Peyer's patch (tissue), 4 donors: ENCODE measurements at regions not wholly inside any gene's neighbourhood (a gene's known extent, or its start where the extent isn't known, plus 50 kb on each side); places are given as distances from the start of the nearest gene placed in this dataset.

Experiments used
- CTCF ChIP-seq, 6 experiments: fragments of 450-650 bp in 4 of 6; fragments of 200-600 bp in 2 of 6; sonication (generic) in 1 of 6; IDR thresholded peaks; one replicate each; pipeline ENCODE4 v1.5.1; 2017 to 2019; ENCODE audit warnings: antibody characterized with exemption in 6 of 6, mild to moderate bottlenecking in 3 of 6, moderate library complexity in 1 of 6
- POLR2A ChIP-seq, 2 donors: fragments of 450-650 bp; IDR thresholded peaks; one replicate each; pipeline ENCODE4 v1.5.1; 2017; ENCODE audit warnings: antibody characterized with exemption in 2 of 2, mild to moderate bottlenecking in 2 of 2, moderate library complexity in 2 of 2

- TF ChIP-seq CTCF (IDR thresholded peaks at IDR 0.05) (no peak), POLR2A (IDR thresholded peaks at IDR 0.05) (no peak)
Measured at GRCh38 chr5:155254399-155254798, 240.8 kb downstream of the KIF4B start.
